ENCODE measurements at regions not wholly inside any gene's neighbourhood (a gene's known extent, or its start where the extent isn't known, plus 50 kb on each side); places are given as distances from the start of the nearest gene placed in this dataset.

- H3K4me3 ChIP-seq: no peak overlapping the region
- H3K36me3 ChIP-seq (ENCODE audit: low read depth): no peaks in the 10 kb centered on the region
- intact Hi-C loops (cut with DNase I, micrococcal nuclease): no loop called here
- no peak for ATAC-seq
- TF ChIP-seq CTCF (IDR thresholded peaks at IDR 0.05): no peak
- no peak for DNase-seq
- H3K9me3 ChIP-seq: no peaks in the 10 kb centered on the region
- no peaks in the 10 kb centered on the region for H3K4me1 ChIP-seq (ENCODE audit: low read depth)
Observed at GRCh38 chr1:119225265-119225664, 84.8 kb upstream of the WARS2 start.

DNA sequence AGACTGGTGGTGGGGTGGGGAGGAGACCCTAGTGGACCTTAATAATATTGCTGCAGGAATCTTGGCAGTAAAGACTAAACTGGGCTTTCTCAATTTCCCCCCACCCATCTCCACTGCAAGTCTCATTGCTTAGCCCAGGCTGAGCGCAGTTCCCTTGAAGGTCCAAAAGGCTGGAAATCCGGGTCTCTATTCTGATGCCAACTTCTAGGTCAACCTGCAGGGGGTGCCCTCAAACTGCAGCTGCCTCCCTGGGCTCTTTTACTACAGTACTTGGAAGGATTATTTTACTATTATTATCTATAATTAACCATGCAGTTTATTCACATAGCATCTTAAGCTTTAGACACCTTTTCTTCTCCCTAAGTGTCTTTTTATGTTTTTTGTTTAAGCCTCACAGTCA, 85.4 kb upstream of the WARS2 start:
- Histone ChIP-seq H3K4me3 (no peak overlapping the region), H3K9me3 (no peaks in the 10 kb centered on the region), H3K4me1 (ENCODE audit: low read depth) (no peaks in the 10 kb centered on the region), H3K36me3 (ENCODE audit: low read depth) (no peaks in the 10 kb centered on the region)
- ATAC-seq (no peak), DNase-seq (no peak)
- intact Hi-C loops (cut with DNase I, micrococcal nuclease): no loop called here
- no peak for TF ChIP-seq CTCF (IDR thresholded peaks at IDR 0.05)

- no peak for TF ChIP-seq CTCF (IDR thresholded peaks at IDR 0.05)
- H3K4me3 ChIP-seq: no peak overlapping the region
- DNase-seq (no peak), ATAC-seq (no peak)
- intact Hi-C loops (cut with DNase I, micrococcal nuclease): no loop called here
- H3K9me3 ChIP-seq: no peaks in the 10 kb centered on the region
- H3K36me3 ChIP-seq (ENCODE audit: low read depth): no peaks in the 10 kb centered on the region
- no peaks in the 10 kb centered on the region for H3K4me1 ChIP-seq (ENCODE audit: low read depth)
Observed at GRCh38 chr1:119226321-119226720, 85.9 kb upstream of the WARS2 start.

DNA sequence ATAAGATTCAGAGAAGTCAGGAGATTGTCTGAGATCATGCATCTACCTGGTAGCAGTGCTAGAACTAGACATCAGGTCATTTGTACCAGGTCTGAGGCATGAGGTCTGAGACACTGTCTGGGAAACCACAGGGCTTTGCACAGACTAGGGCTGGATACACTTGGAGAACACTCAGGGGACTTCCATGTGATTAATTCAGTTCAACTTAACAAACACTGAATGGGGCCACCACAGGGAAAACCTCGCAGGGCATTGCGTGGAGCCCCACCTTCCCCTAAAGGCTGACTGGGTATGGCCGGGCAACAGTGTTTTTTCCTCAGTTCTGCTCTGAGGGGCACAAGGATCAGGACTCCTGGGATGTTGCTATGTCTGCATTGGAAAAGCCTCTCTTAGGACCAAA, 86.5 kb upstream of the WARS2 start:
- H3K4me3 ChIP-seq: no peak overlapping the region
- no peaks in the 10 kb centered on the region for H3K9me3 ChIP-seq
- no peak for DNase-seq
- intact Hi-C loops (cut with DNase I, micrococcal nuclease): no loop called here
- TF ChIP-seq CTCF (IDR thresholded peaks at IDR 0.05): no peak
- ATAC-seq: no peak
- H3K4me1 ChIP-seq (ENCODE audit: low read depth): no peaks in the 10 kb centered on the region
- H3K36me3 ChIP-seq (ENCODE audit: low read depth): no peaks in the 10 kb centered on the region

DNA sequence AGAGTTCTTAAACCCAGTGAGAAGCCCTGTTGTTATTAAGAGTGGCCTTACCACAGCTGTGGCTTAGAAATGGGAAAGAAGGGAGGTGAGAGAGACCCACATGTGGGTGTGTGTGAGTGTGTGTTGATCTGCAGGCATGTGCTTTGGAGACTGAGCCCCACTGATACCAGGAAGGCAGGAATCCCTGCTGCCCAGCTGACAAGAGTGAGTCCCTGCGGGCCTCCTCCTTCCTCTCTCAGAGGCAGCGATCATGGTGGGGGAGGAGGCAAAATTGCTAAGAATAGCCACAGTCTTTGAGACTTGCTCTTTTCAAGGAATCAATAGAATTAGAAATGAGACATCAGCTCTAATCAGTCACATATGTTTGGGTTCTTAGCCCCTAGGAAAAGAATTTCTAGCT, 87.0 kb upstream of the WARS2 start:
- no peak for TF ChIP-seq CTCF (IDR thresholded peaks at IDR 0.05)

GRCh38 chr1:119228335-119229080, 88.1 kb upstream of the WARS2 start:
- Histone ChIP-seq H3K9me3 (no peaks in the 10 kb centered on the region), H3K4me3 (no peak overlapping the region), H3K4me1 (ENCODE audit: low read depth) (no peaks in the 10 kb centered on the region), H3K36me3 (ENCODE audit: low read depth) (no peaks in the 10 kb centered on the region)
- intact Hi-C loops (cut with DNase I, micrococcal nuclease): no loop called here
- ATAC-seq (no peak), DNase-seq (no peak)
- no peak for TF ChIP-seq CTCF (IDR thresholded peaks at IDR 0.05)

More for the DNA sequence above, 87.0 kb upstream of the WARS2 start:
- Histone ChIP-seq H3K4me3 (no peak overlapping the region), H3K9me3 (no peaks in the 10 kb centered on the region), H3K36me3 (ENCODE audit: low read depth) (no peaks in the 10 kb centered on the region), H3K4me1 (ENCODE audit: low read depth) (no peaks in the 10 kb centered on the region)
- DNase-seq: no peak
- intact Hi-C loops (cut with DNase I, micrococcal nuclease): no loop called here
- ATAC-seq: no peak
